DND-41 (cell line): ENCODE measurements at regions not wholly inside any gene's neighbourhood (a gene's known extent, or its start where the extent isn't known, plus 50 kb on each side); places are given as distances from the start of the nearest gene placed in this dataset.
"Not testable (repeated sequence)": the region's sequence is repeated elsewhere in the genome, so short reads cannot be mapped to it uniquely, and the experiment has no call there.

ENCODE experiments used
- ATAC-seq: fragments of 200-7000 bp; cut with Tn5 transposase; 3 replicates; pipeline ENCODE4 v1.9.1; 2021; ENCODE audit warnings: low read depth; ENCODE audit not compliant: insufficient read depth
- DNase-seq: peaks from one replicate; pipeline ENCODE4 v3.0.0-alpha.2; 2020
- H2AFZ ChIP-seq: 2 replicates; pipeline ENCODE4 v1.6.0; 2012; ENCODE audit warnings: low read depth, low read length
- H3K27ac ChIP-seq: 2 replicates; pipeline ENCODE4 v1.5.1; 2012; ENCODE audit warnings: low read length, inconsistent platforms
- H3K27me3 ChIP-seq: fragments of 200-600 bp; sonication (generic); 2 replicates; pipeline ENCODE4 v1.6.0; 2012; ENCODE audit warnings: low read length, mild to moderate bottlenecking, inconsistent platforms; ENCODE audit not compliant: insufficient read depth, poor library complexity
- H3K36me3 ChIP-seq: 2 replicates; pipeline ENCODE4 v1.5.1; 2012; ENCODE audit warnings: low read length, inconsistent platforms; ENCODE audit not compliant: insufficient read depth
- H3K4me1 ChIP-seq: 2 replicates; pipeline ENCODE4 v1.5.1; 2012; ENCODE audit warnings: mild to moderate bottlenecking, low read length; ENCODE audit not compliant: insufficient read depth
- H3K4me2 ChIP-seq: 2 replicates; pipeline ENCODE4 v1.6.0; 2012; ENCODE audit warnings: mild to moderate bottlenecking, moderate library complexity, low read length, inconsistent platforms; ENCODE audit not compliant: insufficient read depth
- H3K4me3 ChIP-seq, 2 experiments: fragments of 200-600 bp in 1 of 2; shearing (Covaris generic) in 1 of 2; 2 replicates each; pipeline ENCODE4 v1.5.1; 2012 to 2016; ENCODE audit warnings: inconsistent platforms in 2 of 2, low read length in 2 of 2, mild to moderate bottlenecking in 2 of 2, low read depth in 1 of 2, moderate library complexity in 1 of 2
- H3K79me2 ChIP-seq: 2 replicates; pipeline ENCODE4 v1.6.0; 2012; ENCODE audit warnings: low read length, inconsistent platforms; ENCODE audit not compliant: insufficient read depth
- H3K9ac ChIP-seq: 2 replicates; pipeline ENCODE4 v1.6.0; 2012; ENCODE audit warnings: low read depth, mild to moderate bottlenecking, inconsistent platforms, low read length, moderate library complexity
- H3K9me3 ChIP-seq: 2 replicates; pipeline ENCODE4 v1.5.1; 2012; ENCODE audit warnings: low read length, moderate library complexity, mild to moderate bottlenecking, inconsistent platforms; ENCODE audit not compliant: insufficient read depth, severe bottlenecking
- H4K20me1 ChIP-seq: 2 replicates; pipeline ENCODE4 v1.6.0; 2012; ENCODE audit warnings: low read length; ENCODE audit not compliant: insufficient read depth
- EZH2 ChIP-seq: IDR thresholded peaks from 3 replicates; pipeline ENCODE4 v1.6.1; 2012; ENCODE audit warnings: borderline replicate concordance, low read depth, mild to moderate bottlenecking, moderate library complexity, low read length, inconsistent platforms; ENCODE audit not compliant: severe bottlenecking
- TF ChIP-seq, protein P1 (sequence below): IDR thresholded peaks from 2 replicates; pipeline ENCODE4 v1.5.1; 2012; ENCODE audit warnings: borderline replicate concordance, low read length, moderate library complexity, mild to moderate bottlenecking; ENCODE audit not compliant: poor library complexity, severe bottlenecking; ENCODE audit errors: extremely low read depth

- H3K4me3 ChIP-seq = no peak overlapping the region
- DNase-seq (no peak), ATAC-seq (no peak)
- no peaks in the 10 kb centered on the region for H3K79me2 ChIP-seq
- no peaks in the 10 kb centered on the region for H4K20me1 ChIP-seq
- H3K4me1 ChIP-seq = no peaks in the 10 kb centered on the region
- no peaks in the 10 kb centered on the region for H3K27me3 ChIP-seq
- no peak overlapping the region for H3K9ac ChIP-seq
- no peaks in the 10 kb centered on the region for H3K9me3 ChIP-seq
- no peak for TF ChIP-seq EZH2
- TF ChIP-seq, protein P1, sequence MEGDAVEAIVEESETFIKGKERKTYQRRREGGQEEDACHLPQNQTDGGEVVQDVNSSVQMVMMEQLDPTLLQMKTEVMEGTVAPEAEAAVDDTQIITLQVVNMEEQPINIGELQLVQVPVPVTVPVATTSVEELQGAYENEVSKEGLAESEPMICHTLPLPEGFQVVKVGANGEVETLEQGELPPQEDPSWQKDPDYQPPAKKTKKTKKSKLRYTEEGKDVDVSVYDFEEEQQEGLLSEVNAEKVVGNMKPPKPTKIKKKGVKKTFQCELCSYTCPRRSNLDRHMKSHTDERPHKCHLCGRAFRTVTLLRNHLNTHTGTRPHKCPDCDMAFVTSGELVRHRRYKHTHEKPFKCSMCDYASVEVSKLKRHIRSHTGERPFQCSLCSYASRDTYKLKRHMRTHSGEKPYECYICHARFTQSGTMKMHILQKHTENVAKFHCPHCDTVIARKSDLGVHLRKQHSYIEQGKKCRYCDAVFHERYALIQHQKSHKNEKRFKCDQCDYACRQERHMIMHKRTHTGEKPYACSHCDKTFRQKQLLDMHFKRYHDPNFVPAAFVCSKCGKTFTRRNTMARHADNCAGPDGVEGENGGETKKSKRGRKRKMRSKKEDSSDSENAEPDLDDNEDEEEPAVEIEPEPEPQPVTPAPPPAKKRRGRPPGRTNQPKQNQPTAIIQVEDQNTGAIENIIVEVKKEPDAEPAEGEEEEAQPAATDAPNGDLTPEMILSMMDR = no peak
- H3K4me2 ChIP-seq = no peak overlapping the region
- H3K36me3 ChIP-seq = no peaks in the 10 kb centered on the region
- no peak overlapping the region for H2AFZ ChIP-seq
- no peak overlapping the region for H3K27ac ChIP-seq
Observed at GRCh38 chrX:3791449-3791848, 78.0 kb upstream of the PRKX start.

- Histone ChIP-seq H3K9ac (no peak overlapping the region), H3K4me1 (no peaks in the 10 kb centered on the region), H3K27me3 (no peaks in the 10 kb centered on the region), H3K36me3 (no peaks in the 10 kb centered on the region), H3K79me2 (no peaks in the 10 kb centered on the region), H3K9me3 (no peaks in the 10 kb centered on the region), H3K4me2 (no peak overlapping the region), H3K4me3 (no peak overlapping the region), H3K27ac (no peak overlapping the region), H2AFZ (no peak overlapping the region), H4K20me1 (no peaks in the 10 kb centered on the region)
- ATAC-seq = no peak
- no peak for DNase-seq
- TF ChIP-seq EZH2 = no peak
Observed at GRCh38 chrX:3788494-3789233, 75.2 kb upstream of the PRKX start.

DNA sequence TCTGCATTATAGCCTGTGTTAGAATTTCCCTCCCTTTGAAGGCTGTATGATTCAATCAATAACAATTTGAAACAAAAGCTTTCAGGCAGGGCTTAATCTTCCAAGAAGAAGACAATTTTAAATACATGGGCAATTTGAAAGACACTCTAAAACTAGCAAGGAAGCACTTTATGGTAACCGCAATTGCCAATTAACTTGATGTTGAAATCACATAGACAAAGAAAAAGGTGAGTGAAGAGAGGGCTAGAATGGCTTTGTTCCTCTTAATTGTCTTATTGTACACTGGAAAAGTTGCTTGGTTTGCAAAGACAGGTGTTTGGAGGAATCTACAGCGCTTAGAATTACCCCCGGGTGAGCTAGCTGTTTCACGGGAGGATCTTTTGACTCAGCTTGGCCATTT is 74.4 kb upstream of the PRKX start:
- H3K79me2 ChIP-seq = no peaks in the 10 kb centered on the region
- H4K20me1 ChIP-seq = no peaks in the 10 kb centered on the region
- H3K36me3 ChIP-seq = no peaks in the 10 kb centered on the region
- DNase-seq (no peak), ATAC-seq (no peak)
- no peak overlapping the region for H3K27ac ChIP-seq
- H3K4me2 ChIP-seq = no peak overlapping the region
- H3K4me1 ChIP-seq = no peaks in the 10 kb centered on the region
- no peak overlapping the region for H2AFZ ChIP-seq
- no peaks in the 10 kb centered on the region for H3K9me3 ChIP-seq
- H3K4me3 ChIP-seq = no peak overlapping the region
- H3K9ac ChIP-seq = no peak overlapping the region
- no peaks in the 10 kb centered on the region for H3K27me3 ChIP-seq
- TF ChIP-seq, protein P1 = no peak
- no peak for TF ChIP-seq EZH2

- not testable (repeated sequence) for ATAC-seq, H3K9ac ChIP-seq, H3K4me3 ChIP-seq, H3K4me2 ChIP-seq, H3K27me3 ChIP-seq, DNase-seq, H3K4me1 ChIP-seq, H3K79me2 ChIP-seq, H4K20me1 ChIP-seq, H3K9me3 ChIP-seq, H3K27ac ChIP-seq, H3K36me3 ChIP-seq, H2AFZ ChIP-seq
Observed at GRCh38 chrX:3785822-3786221, 72.4 kb upstream of the PRKX start.
